ENCODE measurements at regions not wholly inside any gene's neighbourhood (a gene's known extent, or its start where the extent isn't known, plus 50 kb on each side); places are given as distances from the start of the nearest gene placed in this dataset.

DNA sequence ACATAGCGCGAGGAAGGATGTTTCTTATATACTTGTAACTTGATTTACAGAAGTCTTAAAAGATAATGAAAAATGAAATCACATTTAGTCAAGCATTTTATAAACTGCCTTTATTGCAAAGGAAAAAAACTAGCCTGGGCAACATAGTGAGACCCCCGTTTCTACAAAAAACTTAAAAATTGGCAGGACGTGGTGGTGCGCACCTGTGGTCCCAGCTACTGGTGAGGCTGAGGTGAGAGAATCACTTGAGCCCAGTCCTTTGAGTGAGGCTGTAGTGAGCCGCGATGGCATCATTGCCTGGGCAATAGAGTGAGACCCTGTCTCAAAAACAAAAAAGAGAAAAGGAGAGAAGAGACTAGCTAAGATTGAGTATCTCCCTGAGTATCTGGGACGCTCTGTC is 145.2 kb upstream of the CIBAR2 start:
- TF ChIP-seq, protein P1, sequence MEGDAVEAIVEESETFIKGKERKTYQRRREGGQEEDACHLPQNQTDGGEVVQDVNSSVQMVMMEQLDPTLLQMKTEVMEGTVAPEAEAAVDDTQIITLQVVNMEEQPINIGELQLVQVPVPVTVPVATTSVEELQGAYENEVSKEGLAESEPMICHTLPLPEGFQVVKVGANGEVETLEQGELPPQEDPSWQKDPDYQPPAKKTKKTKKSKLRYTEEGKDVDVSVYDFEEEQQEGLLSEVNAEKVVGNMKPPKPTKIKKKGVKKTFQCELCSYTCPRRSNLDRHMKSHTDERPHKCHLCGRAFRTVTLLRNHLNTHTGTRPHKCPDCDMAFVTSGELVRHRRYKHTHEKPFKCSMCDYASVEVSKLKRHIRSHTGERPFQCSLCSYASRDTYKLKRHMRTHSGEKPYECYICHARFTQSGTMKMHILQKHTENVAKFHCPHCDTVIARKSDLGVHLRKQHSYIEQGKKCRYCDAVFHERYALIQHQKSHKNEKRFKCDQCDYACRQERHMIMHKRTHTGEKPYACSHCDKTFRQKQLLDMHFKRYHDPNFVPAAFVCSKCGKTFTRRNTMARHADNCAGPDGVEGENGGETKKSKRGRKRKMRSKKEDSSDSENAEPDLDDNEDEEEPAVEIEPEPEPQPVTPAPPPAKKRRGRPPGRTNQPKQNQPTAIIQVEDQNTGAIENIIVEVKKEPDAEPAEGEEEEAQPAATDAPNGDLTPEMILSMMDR (conservative IDR thresholded peaks at IDR 0.05; ENCODE audit: low read length): no peak
- no peak for TF ChIP-seq EZH2phosphoT487 (IDR thresholded peaks at IDR 0.05; ENCODE audit: borderline replicate concordance)

All from Loucy (cell line).